Islet of Langerhans (tissue), 1 donor: ENCODE measurements at regions not wholly inside any gene's neighbourhood (a gene's known extent, or its start where the extent isn't known, plus 50 kb on each side); places are given as distances from the start of the nearest gene placed in this dataset.

ENCODE experiments used
- FAIRE-seq: peaks from one replicate; lab custom pipeline; 2011; peaks lifted over from hg19 to GRCh38; lab: Jason Lieb, UNC

- no peak for FAIRE-seq
Observed at GRCh38 chr5:29811914-29812679, 1381.4 kb upstream of the CDH6 start.

GRCh38 chr5:29805804-29806203, 1387.7 kb upstream of the CDH6 start:
- no peak for FAIRE-seq

DNA sequence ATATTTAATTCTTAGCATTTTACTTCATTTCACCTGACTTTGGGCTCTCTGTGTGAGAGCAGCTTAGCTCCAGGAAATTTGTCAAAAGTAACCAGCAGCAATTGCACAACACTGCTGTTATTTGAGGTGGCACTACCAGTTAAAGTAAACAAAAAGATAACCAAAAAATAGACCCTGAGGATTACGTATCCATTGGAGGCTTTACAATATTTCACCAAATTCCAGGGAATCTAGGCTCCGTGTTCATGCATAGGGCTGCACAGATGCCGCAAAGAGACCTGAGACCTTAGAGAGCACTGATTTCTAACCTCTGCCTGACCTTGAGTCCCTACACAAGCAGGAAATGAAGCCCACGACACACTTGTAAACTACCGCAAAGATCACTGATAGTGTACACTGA, 1392.7 kb upstream of the CDH6 start:
- no peak for FAIRE-seq

DNA sequence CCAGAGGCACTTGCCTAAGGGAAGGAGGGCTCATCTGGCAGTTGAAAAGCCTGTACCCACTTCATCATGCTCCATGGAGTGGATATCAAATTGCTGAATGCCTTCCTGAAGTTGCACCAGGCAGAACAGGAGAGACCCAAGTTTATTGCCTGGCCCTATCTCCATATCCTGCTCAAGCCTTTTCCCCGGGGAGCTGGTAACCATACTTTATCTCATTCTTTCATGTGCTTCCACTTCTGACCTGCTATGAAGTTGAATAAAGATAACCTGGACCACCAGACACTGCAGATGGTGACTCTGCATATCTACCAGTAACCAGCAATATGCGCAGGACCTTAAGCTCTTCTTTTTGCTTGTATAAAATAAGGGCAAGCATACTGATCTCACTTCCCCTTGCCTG, 1397.5 kb upstream of the CDH6 start:
- FAIRE-seq: no peak

- FAIRE-seq: no peak
Observed at GRCh38 chr5:29795096-29795652, 1398.3 kb upstream of the CDH6 start.

GRCh38 chr5:29794141-29794787, 1399.2 kb upstream of the CDH6 start:
- FAIRE-seq: no peak

DNA sequence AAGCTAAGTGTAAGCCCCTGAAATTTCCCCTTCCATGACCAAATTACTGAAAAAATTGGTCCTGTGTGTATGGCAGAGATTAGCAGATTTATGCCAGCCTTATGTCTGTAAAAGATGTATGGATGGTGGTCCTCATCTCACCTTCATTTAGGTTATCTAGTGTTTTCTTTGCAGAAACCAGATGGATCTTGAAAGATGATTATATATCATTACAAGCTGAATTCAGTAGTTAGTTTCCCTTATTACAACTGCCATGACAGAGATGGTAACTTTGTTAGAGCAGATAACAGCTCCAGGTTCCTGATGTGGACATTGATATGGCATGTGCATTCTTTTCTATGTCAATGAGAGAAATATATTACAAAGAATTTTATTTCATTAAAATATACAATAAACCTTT, 1403.2 kb upstream of the CDH6 start:
- FAIRE-seq: no peak

DNA sequence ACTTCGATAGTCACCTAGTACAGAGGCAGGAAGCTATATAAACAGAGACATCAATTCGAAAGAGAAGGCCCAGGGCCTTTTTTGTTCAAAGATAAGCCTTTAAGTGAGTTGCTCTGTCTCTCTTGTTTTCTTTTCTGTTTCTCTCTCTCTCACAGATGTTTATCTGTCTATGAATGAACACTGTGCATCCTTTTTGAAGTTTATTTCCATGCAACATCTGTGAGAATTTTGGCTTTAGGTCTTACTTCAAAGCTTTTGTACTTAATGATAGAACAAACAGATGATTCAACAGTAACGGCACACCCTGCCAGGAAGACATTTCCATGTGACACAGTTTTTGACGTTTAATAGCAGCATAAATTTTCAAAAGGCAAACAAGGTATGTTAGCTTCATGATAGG, 1413.1 kb upstream of the CDH6 start:
- FAIRE-seq: no peak

GRCh38 chr5:29779141-29779540, 1414.3 kb upstream of the CDH6 start:
- no peak for FAIRE-seq

- FAIRE-seq: no peak
Observed at GRCh38 chr5:29777373-29777772, 1416.1 kb upstream of the CDH6 start.

GRCh38 chr5:29770936-29771335, 1422.5 kb upstream of the CDH6 start:
- no peak for FAIRE-seq

DNA sequence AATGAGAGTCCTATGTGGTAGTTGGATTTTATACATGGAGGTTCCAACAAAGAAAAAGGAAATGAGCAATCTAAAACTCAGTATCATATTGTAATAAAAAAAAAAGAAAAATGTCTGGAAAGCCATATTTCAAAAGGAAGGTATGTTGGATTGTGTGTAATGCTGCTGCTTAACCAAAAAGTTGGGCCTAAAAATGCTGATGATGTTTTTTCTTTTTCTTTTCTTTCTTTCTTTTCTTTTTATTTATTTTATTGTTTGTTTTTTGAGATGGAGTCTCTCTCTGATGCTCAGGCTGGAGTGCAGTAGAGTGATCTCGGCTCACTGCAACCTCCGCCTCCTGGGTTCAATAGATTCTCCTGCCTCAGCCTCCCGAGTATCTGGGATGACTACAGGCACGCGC, 1424.0 kb upstream of the CDH6 start:
- no peak for FAIRE-seq

GRCh38 chr5:29758986-29759421, 1434.5 kb upstream of the CDH6 start:
- no peak for FAIRE-seq

DNA sequence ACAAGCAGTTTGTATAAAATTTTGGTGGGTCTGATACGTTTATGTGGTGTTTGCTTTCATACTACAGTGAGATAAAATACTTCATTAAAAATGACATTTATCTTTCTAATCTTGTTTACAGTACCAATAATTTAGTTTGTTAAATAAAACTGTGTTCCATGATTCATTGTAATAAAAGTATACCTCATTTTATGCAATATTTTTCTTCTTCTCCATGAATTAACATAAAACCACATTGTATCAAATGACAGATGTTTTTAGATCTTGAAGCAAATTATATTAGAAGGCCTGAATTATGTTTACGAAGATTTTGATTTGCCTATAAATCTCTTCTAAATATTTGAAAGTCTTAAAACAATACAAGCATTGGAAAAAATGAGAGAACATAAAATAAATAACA, 1443.0 kb upstream of the CDH6 start:
- FAIRE-seq: peak; percentile 5

DNA sequence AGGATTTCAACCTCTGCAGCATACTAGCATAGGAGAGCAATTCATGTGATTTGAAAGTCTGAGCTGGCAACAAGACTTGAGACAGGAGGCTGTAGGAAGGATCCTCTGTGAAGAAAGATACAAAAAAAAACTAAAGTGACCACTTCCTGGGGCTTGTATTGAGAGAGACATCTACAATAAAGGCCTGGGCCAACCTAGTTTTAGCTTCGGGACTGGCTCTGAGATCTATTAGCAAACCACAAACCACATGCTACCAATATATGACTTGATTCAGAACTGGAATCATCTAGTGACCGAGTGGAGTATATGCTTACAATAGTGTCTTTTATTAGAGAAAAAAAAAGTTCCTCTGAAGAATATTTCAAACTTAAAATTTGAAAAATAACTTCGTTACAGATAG, 1448.9 kb upstream of the CDH6 start:
- no peak for FAIRE-seq

DNA sequence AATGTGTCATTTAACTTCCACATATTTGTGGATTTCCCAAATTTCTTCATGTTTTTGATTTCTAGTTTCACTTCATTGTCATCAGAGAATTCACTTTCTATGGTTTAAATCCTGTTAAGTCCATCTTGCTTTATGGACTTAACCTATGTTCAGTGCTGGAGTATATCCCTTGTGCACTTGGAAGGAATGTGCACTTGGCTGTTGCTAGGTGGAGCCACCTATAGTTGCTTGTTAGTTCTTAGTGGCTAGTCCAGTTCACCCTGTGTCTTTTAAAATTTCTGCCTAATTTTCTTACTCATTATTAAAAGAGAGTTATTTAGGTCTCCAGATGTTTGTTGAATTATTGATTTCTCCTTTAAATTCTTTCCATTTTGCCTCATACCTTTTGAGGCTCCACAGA, 1472.5 kb upstream of the CDH6 start:
- FAIRE-seq: no peak

GRCh38 chr5:29719171-29719570, 1474.3 kb upstream of the CDH6 start:
- FAIRE-seq: no peak

DNA sequence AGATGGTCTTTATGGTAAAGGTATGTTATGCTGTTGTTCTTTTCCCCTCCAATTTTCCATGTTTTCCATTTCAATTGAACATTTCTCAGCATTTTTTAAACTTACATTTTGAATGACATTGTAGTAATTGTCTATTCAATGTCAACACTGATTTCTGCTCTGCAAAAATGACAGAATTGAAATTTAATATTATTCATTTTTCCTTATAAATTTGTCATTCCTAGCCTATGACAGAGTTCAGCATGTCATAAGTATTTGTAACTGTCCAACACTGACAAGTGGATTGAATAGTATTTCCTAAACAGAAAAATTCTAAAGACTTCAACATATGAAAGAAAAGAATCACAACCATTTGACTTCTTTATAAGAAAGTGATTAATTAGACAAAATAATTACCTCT, 1478.3 kb upstream of the CDH6 start:
- no peak for FAIRE-seq

DNA sequence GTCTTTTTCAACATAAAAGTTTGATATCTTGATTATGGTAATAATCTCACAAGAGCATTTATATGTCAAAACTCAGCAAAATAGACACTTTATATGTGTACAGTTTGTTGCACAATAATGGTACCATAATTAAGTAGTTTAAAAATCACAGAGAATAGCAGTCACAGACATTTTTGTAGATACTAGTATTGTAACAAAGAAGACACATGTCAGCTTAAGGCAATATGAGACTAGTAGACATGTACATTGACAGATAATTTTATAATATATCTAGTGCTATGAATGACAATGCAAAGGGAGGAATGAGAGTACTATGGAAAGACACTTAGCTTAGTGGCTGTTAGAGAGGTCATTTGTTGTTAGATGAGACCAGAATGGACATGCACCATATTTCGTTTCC, 1490.6 kb upstream of the CDH6 start:
- FAIRE-seq: no peak

GRCh38 chr5:29701600-29701999, 1491.9 kb upstream of the CDH6 start:
- no peak for FAIRE-seq

- no peak for FAIRE-seq
Observed at GRCh38 chr5:29697785-29698414, 1495.6 kb upstream of the CDH6 start.

DNA sequence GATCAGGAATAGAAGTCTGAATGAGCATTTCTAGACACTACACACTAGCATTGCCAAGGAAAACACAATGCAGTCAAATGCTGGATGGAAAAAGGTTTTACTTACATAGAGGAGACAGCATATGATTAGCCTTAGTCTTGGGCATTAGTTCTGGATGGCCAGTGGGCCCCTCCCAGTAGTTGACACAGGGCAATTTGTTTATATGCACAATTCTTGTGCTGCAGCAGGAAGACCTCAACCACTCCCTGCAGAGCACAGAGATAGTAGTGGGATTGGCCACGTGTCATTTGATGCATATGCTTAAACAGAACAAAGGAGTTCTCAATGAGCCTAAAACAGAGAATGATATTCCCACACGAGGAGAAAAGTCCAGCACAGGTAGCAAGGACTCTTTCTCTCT, 1496.2 kb upstream of the CDH6 start:
- no peak for FAIRE-seq

GRCh38 chr5:29672678-29673077, 1520.8 kb upstream of the CDH6 start:
- FAIRE-seq: no peak
